ENCODE measurements at regions not wholly inside any gene's neighbourhood (a gene's known extent, or its start where the extent isn't known, plus 50 kb on each side); places are given as distances from the start of the nearest gene placed in this dataset.

- TF ChIP-seq POLR2A (IDR thresholded peaks at IDR 0.05), result no peak
- TF ChIP-seq, protein P1, sequence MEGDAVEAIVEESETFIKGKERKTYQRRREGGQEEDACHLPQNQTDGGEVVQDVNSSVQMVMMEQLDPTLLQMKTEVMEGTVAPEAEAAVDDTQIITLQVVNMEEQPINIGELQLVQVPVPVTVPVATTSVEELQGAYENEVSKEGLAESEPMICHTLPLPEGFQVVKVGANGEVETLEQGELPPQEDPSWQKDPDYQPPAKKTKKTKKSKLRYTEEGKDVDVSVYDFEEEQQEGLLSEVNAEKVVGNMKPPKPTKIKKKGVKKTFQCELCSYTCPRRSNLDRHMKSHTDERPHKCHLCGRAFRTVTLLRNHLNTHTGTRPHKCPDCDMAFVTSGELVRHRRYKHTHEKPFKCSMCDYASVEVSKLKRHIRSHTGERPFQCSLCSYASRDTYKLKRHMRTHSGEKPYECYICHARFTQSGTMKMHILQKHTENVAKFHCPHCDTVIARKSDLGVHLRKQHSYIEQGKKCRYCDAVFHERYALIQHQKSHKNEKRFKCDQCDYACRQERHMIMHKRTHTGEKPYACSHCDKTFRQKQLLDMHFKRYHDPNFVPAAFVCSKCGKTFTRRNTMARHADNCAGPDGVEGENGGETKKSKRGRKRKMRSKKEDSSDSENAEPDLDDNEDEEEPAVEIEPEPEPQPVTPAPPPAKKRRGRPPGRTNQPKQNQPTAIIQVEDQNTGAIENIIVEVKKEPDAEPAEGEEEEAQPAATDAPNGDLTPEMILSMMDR (IDR thresholded peaks at IDR 0.05), result no peak
Measured at GRCh38 chr16:86707171-86707570, 128.8 kb downstream of the FOXL1 start.
